ENCODE measurements at regions not wholly inside any gene's neighbourhood (a gene's known extent, or its start where the extent isn't known, plus 50 kb on each side); places are given as distances from the start of the nearest gene placed in this dataset.

DNA sequence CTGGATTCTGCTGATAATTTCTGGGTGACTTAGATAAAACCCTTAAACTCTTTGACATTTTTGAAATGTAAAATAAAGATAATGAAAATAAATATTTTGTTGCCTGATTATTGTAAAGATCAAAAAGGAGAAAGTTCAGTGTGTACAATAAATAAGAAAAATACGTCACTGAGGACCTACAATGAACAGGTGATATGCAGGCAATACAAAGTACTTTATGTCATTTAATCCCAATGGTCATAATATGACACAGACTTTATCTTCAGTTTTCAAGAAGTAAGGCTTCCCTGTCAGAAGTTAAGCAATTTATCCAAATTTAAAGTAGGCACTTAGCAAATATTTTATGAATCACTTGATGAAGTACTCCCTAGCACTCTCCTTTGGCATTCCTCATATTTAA is 532.8 kb downstream of the GBA3 start:
- TF ChIP-seq, protein P1, sequence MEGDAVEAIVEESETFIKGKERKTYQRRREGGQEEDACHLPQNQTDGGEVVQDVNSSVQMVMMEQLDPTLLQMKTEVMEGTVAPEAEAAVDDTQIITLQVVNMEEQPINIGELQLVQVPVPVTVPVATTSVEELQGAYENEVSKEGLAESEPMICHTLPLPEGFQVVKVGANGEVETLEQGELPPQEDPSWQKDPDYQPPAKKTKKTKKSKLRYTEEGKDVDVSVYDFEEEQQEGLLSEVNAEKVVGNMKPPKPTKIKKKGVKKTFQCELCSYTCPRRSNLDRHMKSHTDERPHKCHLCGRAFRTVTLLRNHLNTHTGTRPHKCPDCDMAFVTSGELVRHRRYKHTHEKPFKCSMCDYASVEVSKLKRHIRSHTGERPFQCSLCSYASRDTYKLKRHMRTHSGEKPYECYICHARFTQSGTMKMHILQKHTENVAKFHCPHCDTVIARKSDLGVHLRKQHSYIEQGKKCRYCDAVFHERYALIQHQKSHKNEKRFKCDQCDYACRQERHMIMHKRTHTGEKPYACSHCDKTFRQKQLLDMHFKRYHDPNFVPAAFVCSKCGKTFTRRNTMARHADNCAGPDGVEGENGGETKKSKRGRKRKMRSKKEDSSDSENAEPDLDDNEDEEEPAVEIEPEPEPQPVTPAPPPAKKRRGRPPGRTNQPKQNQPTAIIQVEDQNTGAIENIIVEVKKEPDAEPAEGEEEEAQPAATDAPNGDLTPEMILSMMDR (IDR thresholded peaks at IDR 0.05; ENCODE audit: control extremely low read depth, extremely low read depth, low read depth, missing control alignments) = no peak

DNA sequence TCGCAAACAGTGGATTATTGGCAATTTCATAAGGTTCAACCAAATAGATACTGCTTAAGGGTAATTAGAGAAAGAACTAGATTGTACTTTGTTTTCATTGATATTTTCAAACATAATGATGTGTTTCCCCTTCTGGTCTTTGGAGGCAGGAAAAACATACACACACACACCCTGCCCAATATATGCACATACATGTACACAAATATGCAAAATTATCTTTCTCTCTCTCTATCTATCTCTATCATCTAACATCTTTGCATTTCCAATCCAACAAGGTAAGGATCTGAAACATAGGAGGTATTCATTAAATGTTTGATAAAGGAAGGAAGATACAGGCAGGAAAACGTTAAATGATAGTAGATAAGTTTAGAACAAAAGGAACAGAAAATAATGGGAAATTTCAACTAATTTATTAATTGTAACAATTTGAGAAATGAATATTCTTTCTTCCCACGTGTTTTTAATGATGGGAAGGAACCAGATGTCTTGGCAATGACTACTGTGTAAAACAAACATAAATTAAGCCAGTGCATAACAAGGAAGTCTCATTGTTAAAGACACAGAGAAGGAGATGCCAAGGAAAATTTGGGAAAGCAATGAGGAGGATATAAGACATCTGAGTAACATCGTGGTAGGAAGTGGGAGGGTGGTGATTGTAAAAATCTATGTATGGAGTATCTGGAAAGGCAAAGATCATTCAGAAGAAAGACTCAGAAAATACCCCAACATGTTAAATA is 532.1 kb downstream of the GBA3 start:
- no peak for DNase-seq (ENCODE audit: extremely low spot score)
- ChIA-PET CTCF (interaction anchor here (1.6 kb wide), 1 partner anchor 11 kb away, joined by 5 read pairs; no protein-coding TSS in a partner anchor), POLR2A (no interaction called here)
- TF ChIP-seq, protein P1 (IDR thresholded peaks at IDR 0.05; ENCODE audit: control extremely low read depth, extremely low read depth, low read depth, missing control alignments) = no peak

More for the DNA sequence above, 532.8 kb downstream of the GBA3 start:
- no peak for DNase-seq (ENCODE audit: extremely low spot score)
- POLR2A ChIA-PET = no interaction called here
- CTCF ChIA-PET = no interaction called here

DNA sequence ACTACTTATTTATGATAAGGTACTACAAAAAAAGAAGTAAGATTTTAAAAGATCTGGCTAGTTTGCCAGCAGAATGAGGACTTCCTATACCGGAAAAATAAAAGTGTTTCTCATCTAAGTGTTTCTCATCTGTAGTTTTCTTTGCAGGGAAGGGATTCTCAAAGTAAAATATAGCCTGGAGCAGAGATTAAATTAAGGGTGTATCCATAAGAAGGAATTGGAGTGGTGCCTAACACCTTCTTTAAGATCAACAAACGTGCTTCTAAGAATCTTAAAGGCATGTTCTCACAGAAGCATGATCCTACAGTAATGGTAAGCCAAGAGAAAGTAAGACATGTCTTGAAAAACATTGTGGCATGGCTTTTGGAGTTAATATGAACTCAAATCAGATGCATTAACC is 528.2 kb downstream of the GBA3 start:
- ChIA-PET CTCF (no interaction called here), POLR2A (no interaction called here)
- no peak for DNase-seq (ENCODE audit: extremely low spot score)
- TF ChIP-seq, protein P1 (IDR thresholded peaks at IDR 0.05; ENCODE audit: control extremely low read depth, extremely low read depth, low read depth, missing control alignments) = no peak

DNA sequence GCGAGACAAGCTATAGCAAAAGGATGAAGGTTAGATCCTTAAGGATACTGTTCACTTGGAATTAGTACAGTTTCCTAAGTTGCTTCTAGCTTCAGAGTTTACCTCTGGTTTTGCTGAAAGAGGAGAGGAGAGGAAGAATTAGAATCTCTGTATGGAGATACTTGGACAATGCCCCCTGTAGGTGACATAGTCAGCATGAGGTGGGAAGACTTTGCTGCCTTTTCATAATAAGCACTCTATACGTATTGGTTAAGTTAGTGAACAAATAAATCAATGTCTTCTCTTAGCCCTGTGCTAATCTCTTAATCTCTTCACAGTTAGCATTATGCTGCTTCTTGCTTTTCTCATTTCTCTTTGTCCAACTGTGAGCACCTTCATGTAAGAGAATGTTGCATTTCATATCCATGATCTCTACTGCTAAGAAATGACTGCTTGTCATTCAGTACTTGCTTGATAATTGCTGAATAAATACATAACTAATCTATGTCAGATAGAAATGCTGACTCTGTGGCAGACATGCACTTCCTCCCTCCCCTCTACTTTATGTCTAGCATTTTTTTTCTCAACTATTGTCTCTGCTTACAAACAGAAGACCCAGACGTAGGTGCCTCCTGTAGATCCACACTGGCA is 527.2 kb downstream of the GBA3 start:
- TF ChIP-seq, protein P1 (IDR thresholded peaks at IDR 0.05; ENCODE audit: control extremely low read depth, extremely low read depth, low read depth, missing control alignments) = no peak
- POLR2A ChIA-PET = no interaction called here
- DNase-seq (ENCODE audit: extremely low spot score) = no peak
- CTCF ChIA-PET = interaction anchor here (1.1 kb wide), 1 partner anchor 19 kb away, joined by 3 read pairs; no protein-coding TSS in a partner anchor

DNA sequence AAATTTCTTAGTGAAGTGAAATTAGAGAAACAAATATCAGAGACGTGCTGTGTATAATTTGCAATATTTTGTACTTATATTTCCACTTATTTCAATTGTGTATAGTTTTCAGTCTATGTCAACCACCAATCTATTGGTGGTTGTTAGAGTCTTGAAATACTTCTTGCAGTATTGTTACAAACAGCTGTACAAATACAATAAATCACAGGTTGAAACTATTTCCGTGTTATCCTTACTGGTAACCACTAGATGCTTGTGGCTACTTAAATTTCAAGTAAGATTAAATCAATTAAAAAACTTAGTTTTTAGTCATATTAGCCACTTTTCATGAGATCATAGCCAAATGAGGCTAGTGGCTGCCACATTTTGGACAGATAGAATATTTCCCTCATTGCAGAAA is 520.5 kb downstream of the GBA3 start:
- CTCF ChIA-PET = interaction anchor here (1.4 kb wide), 1 partner anchor 14 kb away, joined by 4 read pairs; no protein-coding TSS in a partner anchor
- TF ChIP-seq, protein P1 (IDR thresholded peaks at IDR 0.05; ENCODE audit: control extremely low read depth, extremely low read depth, low read depth, missing control alignments) = no peak
- DNase-seq (ENCODE audit: extremely low spot score) = no peak
- POLR2A ChIA-PET = no interaction called here

DNA sequence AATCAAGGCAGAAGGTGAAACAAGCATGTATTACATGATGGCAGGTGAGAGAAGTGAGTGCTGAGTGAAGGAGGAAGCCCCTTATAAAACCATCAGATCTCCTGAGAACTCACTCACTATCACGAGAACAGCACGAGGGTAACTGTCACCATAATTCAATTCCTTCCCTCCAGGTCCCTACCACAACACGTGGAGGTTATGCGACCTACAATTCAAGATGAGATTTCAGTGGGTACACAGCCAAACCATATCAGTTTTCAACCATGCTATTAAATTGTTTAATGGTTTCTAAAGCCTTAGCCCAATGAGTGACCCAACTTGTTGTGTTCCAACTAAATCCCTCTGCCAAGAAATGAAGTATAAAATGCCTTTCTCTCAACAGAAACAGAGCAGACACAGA is 519.8 kb downstream of the GBA3 start:
- CTCF ChIA-PET = interaction anchor here (1.4 kb wide), 1 partner anchor 14 kb away, joined by 4 read pairs; no protein-coding TSS in a partner anchor

More for the DNA sequence above, 519.8 kb downstream of the GBA3 start:
- DNase-seq (ENCODE audit: extremely low spot score) = no peak
- TF ChIP-seq, protein P1 (IDR thresholded peaks at IDR 0.05; ENCODE audit: control extremely low read depth, extremely low read depth, low read depth, missing control alignments) = no peak
- POLR2A ChIA-PET = no interaction called here

All from GM10248 (cell line).